Tibial nerve (tissue), 4 donors: ENCODE measurements at regions not wholly inside any gene's neighbourhood (a gene's known extent, or its start where the extent isn't known, plus 50 kb on each side); places are given as distances from the start of the nearest gene placed in this dataset.

ENCODE experiments used
- CTCF ChIP-seq, 5 experiments: fragments of 200-600 bp in 3 of 5; fragments of 450-650 bp in 2 of 5; sonication (generic) in 3 of 5; IDR thresholded peaks; one replicate each; pipeline ENCODE4 v1.5.1; 2016 to 2019; ENCODE audit warnings: antibody characterized with exemption in 5 of 5, mild to moderate bottlenecking in 3 of 5, moderate library complexity in 2 of 5
- EP300 ChIP-seq, 2 donors: sonication (generic); formaldehyde crosslinking; IDR thresholded peaks; one replicate each; pipeline ENCODE4 v1.6.1; 2017; ENCODE audit warnings: antibody characterized with exemption in 2 of 2, mild to moderate bottlenecking in 1 of 2
- POLR2A ChIP-seq, 2 donors: fragments of 450-650 bp; IDR thresholded peaks; one replicate each; pipeline ENCODE4 v1.6.1; 2017; ENCODE audit warnings: antibody characterized with exemption in 2 of 2, mild to moderate bottlenecking in 2 of 2, moderate library complexity in 2 of 2

GRCh38 chr12:30824311-30824710 lies 69.6 kb upstream of the CAPRIN2 start:
- TF ChIP-seq CTCF (IDR thresholded peaks at IDR 0.05) = no peak
- TF ChIP-seq EP300 (IDR thresholded peaks at IDR 0.05) = no peak
- no peak for TF ChIP-seq POLR2A (IDR thresholded peaks at IDR 0.05)
